K562 (cell line): ENCODE measurements at regions not wholly inside any gene's neighbourhood (a gene's known extent, or its start where the extent isn't known, plus 50 kb on each side); places are given as distances from the start of the nearest gene placed in this dataset.

Experiments used
- ATAC-seq: fragments of 200-7000 bp; cut with Tn5 transposase; 3 replicates; pipeline ENCODE4 v1.9.1; 2020; ENCODE audit warnings: moderate library complexity
- BruUV-seq: library from RNA; stranded (reverse); fragments of 400-500 nt; replicated peaks from 2 replicates; lab custom pipeline; 2021; lab: Mats Ljungman, UMichigan
- CTCF ChIA-PET: fragments of 300-600 bp; formaldehyde crosslinking; extraction: SDS; loops from one replicate; lab custom pipeline; 2021; ENCODE audit warnings: low intra/inter-chr PET ratio; lab: Yijun Ruan, JAX
- POLR2A ChIA-PET: fragments of 300-600, 350-650 bp; sonication (Branson Sonifier 250); formaldehyde crosslinking; extraction: SDS; loops from one replicate; lab custom pipeline; 2021; ENCODE audit warnings: antibody characterized with exemption, inconsistent platforms; lab: Yijun Ruan, JAX
- DNase-seq, 4 experiments: peaks; one replicate each; pipeline versions ENCODE4 v3.0.0 to v3.0.0-alpha.2; 2011 to 2018; ENCODE audit warnings: low spot score in 3 of 4, mixed read lengths in 3 of 4; ENCODE audit errors: extremely low read depth in 1 of 4
- FAIRE-seq: peaks from 2 replicates; lab custom pipeline; 2011; peaks lifted over from hg19 to GRCh38; lab: Jason Lieb, UNC
- H2AFZ ChIP-seq: 2 replicates; pipeline ENCODE4 v1.6.0; 2011; ENCODE audit warnings: low read depth, low read length, control low read depth, inconsistent platforms
- H3K27ac ChIP-seq: fragments of 200-600 bp; 3 replicates; pipeline ENCODE4 v1.8.0; 2011; ENCODE audit warnings: low read depth, mild to moderate bottlenecking, control low read depth, inconsistent platforms, low read length, moderate library complexity, mixed read lengths; ENCODE audit errors: extremely low read depth
- H3K27me3 ChIP-seq, 2 experiments: fragments of 300-600 bp in 1 of 2; 2 replicates in 1 of 2; 3 replicates in 1 of 2; pipeline versions ENCODE4 v1.6.0 to v1.8.0; 2011; ENCODE audit warnings: inconsistent platforms in 2 of 2, low read length in 2 of 2, mild to moderate bottlenecking in 1 of 2, mixed read lengths in 1 of 2, moderate library complexity in 1 of 2; ENCODE audit not compliant: control insufficient read depth in 2 of 2, insufficient read depth in 2 of 2
- H3K36me3 ChIP-seq: fragments of 300-600 bp; 3 replicates; pipeline ENCODE4 v1.8.0; 2011; ENCODE audit warnings: mild to moderate bottlenecking, low read length, inconsistent platforms; ENCODE audit not compliant: control insufficient read depth, insufficient read depth
- H3K4me1 ChIP-seq, 2 experiments: fragments of 200-600 bp in 1 of 2; replicated peaks in 1 of 2; 2 replicates in 1 of 2; 3 replicates in 1 of 2; pipeline versions ENCODE4 v1.5.1 to v1.8.0; 2011; ENCODE audit warnings: inconsistent platforms in 2 of 2, low read length in 2 of 2, mild to moderate bottlenecking in 1 of 2, mixed read lengths in 1 of 2, moderate library complexity in 1 of 2; ENCODE audit not compliant: control insufficient read depth in 2 of 2, insufficient read depth in 2 of 2
- H3K4me2 ChIP-seq: 2 replicates; pipeline ENCODE4 v1.6.1; 2011; ENCODE audit warnings: low read length, control low read depth, inconsistent platforms, mixed read lengths; ENCODE audit not compliant: insufficient read depth
- H3K4me3 ChIP-seq: fragments of 200-600 bp; sonication (generic), shearing (Covaris generic); 2 replicates; pipeline ENCODE4 v1.5.1; 2016; ENCODE audit warnings: control low read depth, inconsistent platforms
- H3K79me2 ChIP-seq: fragments of 200-600 bp; 3 replicates; pipeline ENCODE4 v1.8.0; 2011; ENCODE audit warnings: low read length, inconsistent platforms; ENCODE audit not compliant: control insufficient read depth, insufficient read depth
- H3K9ac ChIP-seq, 2 experiments: 2 replicates each; pipeline versions ENCODE4 v1.6.0 to v1.6.1; 2011; ENCODE audit warnings: low read depth in 2 of 2, low read length in 2 of 2, control low read depth in 1 of 2, inconsistent platforms in 1 of 2, mild to moderate bottlenecking in 1 of 2, mixed read lengths in 1 of 2; ENCODE audit not compliant: insufficient read depth in 1 of 2
- H3K9me1 ChIP-seq: one replicate; pipeline ENCODE4 v1.6.0; 2011; ENCODE audit warnings: inconsistent platforms, mild to moderate bottlenecking, low read length, moderate library complexity; ENCODE audit not compliant: control insufficient read depth, insufficient read depth
- H3K9me3 ChIP-seq: replicated peaks from 2 replicates; pipeline ENCODE4 v1.5.1; 2011; ENCODE audit warnings: low read depth, low read length, inconsistent platforms; ENCODE audit not compliant: control insufficient read depth, insufficient read depth
- H4K20me1 ChIP-seq: replicated peaks from 2 replicates; pipeline ENCODE4 v1.6.1; 2011; ENCODE audit warnings: low read length, inconsistent platforms, mixed read lengths; ENCODE audit not compliant: control insufficient read depth, insufficient read depth
- ERF ChIP-seq: fragments of 450-650 bp; formaldehyde crosslinking; IDR thresholded peaks from 2 replicates; pipeline ENCODE4 v1.4.0; 2020; ENCODE audit warnings: mild to moderate bottlenecking, mixed read lengths
- MCM2 ChIP-seq: fragments of 450-650 bp; IDR thresholded peaks from 2 replicates; pipeline ENCODE4 v1.6.1; 2017; ENCODE audit warnings: low read depth, mild to moderate bottlenecking
- MYBL2 ChIP-seq, 2 experiments: fragments of 450-650 bp in 1 of 2; sonication (generic) in 1 of 2; formaldehyde crosslinking in 1 of 2; IDR thresholded peaks; 2 replicates each; pipeline versions ENCODE4 v1.6.1 to v1.8.1; 2017 to 2022; ENCODE audit warnings: borderline replicate concordance in 1 of 2, inconsistent platforms in 1 of 2, low read depth in 1 of 2, mild to moderate bottlenecking in 1 of 2, missing genetic modification reagents in 1 of 2, moderate library complexity in 1 of 2
- PTBP1 ChIP-seq: fragments of 200-400 bp; formaldehyde crosslinking; IDR thresholded peaks from 2 replicates; pipeline ENCODE4 v1.6.1; 2017; ENCODE audit warnings: low read depth, low read length
- SAFB ChIP-seq: fragments of 200-400 bp; formaldehyde crosslinking; IDR thresholded peaks from 2 replicates; pipeline ENCODE4 v1.6.1; 2017; ENCODE audit warnings: low read depth, low read length, borderline replicate concordance
- SOX6 ChIP-seq: fragments of 450-650 bp; IDR thresholded peaks from 2 replicates; pipeline ENCODE4 v1.6.1; 2014; ENCODE audit warnings: mild to moderate bottlenecking
- YBX1 ChIP-seq: fragments of 450-650 bp; IDR thresholded peaks from 2 replicates; pipeline ENCODE4 v1.7.1; 2016; ENCODE audit warnings: mild to moderate bottlenecking
- WGBS: fragments of 100-300 bp; shearing (Covaris generic); methylation state at CpG from one replicate; pipeline ENCODE4 v1.1.6; 2016; ENCODE audit warnings: low coverage, mixed read lengths; ENCODE audit not compliant: insufficient coverage; ENCODE audit errors: missing lambda C conversion rate; 5-methylcytosine and 5-hydroxymethylcytosine counted together
- in situ Hi-C: fragments of 300-500 bp; cut with MboI; formaldehyde crosslinking; loops from 4 replicates; pipeline ENCODE4 v1.15.0; 2018; ENCODE audit warnings: inconsistent platforms, mixed read lengths
- intact Hi-C: fragments of 100-400 bp; cut with micrococcal nuclease; formaldehyde crosslinking; loops from 2 replicates; pipeline ENCODE4 v1.14.2; 2022
- TF ChIP-seq, protein P1 (sequence below), 2 experiments: IDR thresholded peaks in 1 of 2; conservative IDR thresholded peaks in 1 of 2; 2 replicates each; pipeline ENCODE4 v1.6.1; 2016; ENCODE audit warnings: low read depth in 2 of 2, mild to moderate bottlenecking in 1 of 2, missing compliant biosample characterization in 1 of 2, missing genetic modification characterization in 1 of 2, moderate library complexity in 1 of 2

DNA sequence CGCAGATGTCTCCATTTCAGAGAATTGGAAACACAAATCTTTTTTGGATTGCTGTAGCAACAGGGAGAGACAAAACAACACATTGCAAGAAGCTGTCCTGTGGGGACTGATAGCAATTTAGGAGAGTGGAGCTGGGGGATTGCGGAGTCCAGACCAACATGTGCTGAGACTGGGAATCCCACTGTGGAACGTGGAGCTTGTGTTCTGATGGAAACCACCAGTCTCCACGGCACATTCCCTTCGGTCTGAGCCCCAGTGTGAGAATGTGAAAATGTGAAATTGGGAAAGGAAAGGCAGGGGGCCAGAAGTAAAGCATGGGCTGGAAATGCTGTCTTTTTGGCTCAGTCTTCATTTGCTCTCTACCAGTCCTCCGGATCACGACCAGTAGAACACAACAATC is 348.8 kb upstream of the TNC start:
- H2AFZ ChIP-seq: no peak overlapping the region
- no peak overlapping the region for H3K4me2 ChIP-seq
- no peaks in the 10 kb centered on the region; the same call in 1 of the 2 replicates for H3K9me3 ChIP-seq
- no peaks in the 10 kb centered on the region for H3K79me2 ChIP-seq
- no peaks in the 10 kb centered on the region for H3K9me1 ChIP-seq
- POLR2A ChIA-PET: no interaction called here
- H3K4me1 ChIP-seq: no peaks in the 10 kb centered on the region
- TF ChIP-seq PTBP1 (no peak), YBX1 (no peak), SOX6 (no peak), SAFB (no peak), MCM2 (no peak), MYBL2 (IDR thresholded peaks at IDR 0.05; ENCODE audit: low read depth) (no peak), MYBL2 (CRISPR knock-in tag; IDR thresholded peaks at IDR 0.05; ENCODE audit: borderline replicate concordance) (no peak)
- TF ChIP-seq, all 486 proteins: peak for 0
- intact Hi-C loops: no loop called here
- no TSS peak for BruUV-seq
- CTCF ChIA-PET: no interaction called here
- in situ Hi-C loops: no loop called here
- no peaks in the 10 kb centered on the region for H3K36me3 ChIP-seq
- H3K27me3 ChIP-seq: no peaks in the 10 kb centered on the region
- FAIRE-seq: no peak
- ATAC-seq: no peak
- H4K20me1 ChIP-seq: no peaks in the 10 kb centered on the region
- H3K9ac ChIP-seq: no peak overlapping the region
- 1% methylated on average over 6 of the region's 7 CpGs for WGBS
- no peak overlapping the region for H3K27ac ChIP-seq
- DNase-seq: no peak
- no peak overlapping the region for H3K4me3 ChIP-seq

DNA sequence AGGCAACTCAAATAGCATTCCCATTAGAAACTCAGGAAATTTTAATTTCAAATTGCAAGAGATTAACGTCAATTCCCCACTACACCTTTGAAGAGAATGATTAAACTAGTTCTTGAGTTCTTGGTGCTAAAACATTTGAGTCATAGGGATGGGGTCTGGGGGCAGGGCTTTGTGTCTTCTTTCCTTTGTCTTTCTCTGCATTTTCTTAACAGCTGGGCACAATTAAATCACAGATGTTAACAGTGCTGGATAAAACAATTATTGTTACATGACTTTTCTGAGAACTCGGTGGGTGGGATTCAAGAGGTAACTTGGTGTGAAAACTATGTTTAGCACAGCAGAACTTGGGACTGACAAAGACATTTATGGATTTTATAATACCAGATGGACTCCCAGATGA is 351.9 kb upstream of the TNC start:
- Histone ChIP-seq H3K9me1 (no peaks in the 10 kb centered on the region), H3K9me3 (no peaks in the 10 kb centered on the region; the same call in 1 of the 2 replicates), H3K4me2 (no peak overlapping the region), H3K27me3 (no peaks in the 10 kb centered on the region), H3K4me1 (no peaks in the 10 kb centered on the region), H3K27ac (no peak overlapping the region), H2AFZ (no peak overlapping the region), H3K79me2 (no peaks in the 10 kb centered on the region), H3K4me3 (no peak overlapping the region), H3K9ac (no peak overlapping the region), H4K20me1 (no peaks in the 10 kb centered on the region), H3K36me3 (no peaks in the 10 kb centered on the region)
- 0% methylated on average over 2 of the region's 2 CpGs for WGBS
- ChIA-PET POLR2A (no interaction called here), CTCF (no interaction called here)
- TF ChIP-seq, protein P1, sequence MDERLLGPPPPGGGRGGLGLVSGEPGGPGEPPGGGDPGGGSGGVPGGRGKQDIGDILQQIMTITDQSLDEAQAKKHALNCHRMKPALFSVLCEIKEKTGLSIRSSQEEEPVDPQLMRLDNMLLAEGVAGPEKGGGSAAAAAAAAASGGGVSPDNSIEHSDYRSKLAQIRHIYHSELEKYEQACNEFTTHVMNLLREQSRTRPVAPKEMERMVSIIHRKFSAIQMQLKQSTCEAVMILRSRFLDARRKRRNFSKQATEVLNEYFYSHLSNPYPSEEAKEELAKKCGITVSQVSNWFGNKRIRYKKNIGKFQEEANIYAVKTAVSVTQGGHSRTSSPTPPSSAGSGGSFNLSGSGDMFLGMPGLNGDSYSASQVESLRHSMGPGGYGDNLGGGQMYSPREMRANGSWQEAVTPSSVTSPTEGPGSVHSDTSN (CRISPR knock-in tag; IDR thresholded peaks at IDR 0.05; ENCODE audit: low read depth): no peak
- TF ChIP-seq, protein P1 (tag; conservative IDR thresholded peaks at IDR 0.05; ENCODE audit: low read depth): no peak
- no peak for TF ChIP-seq ERF
- BruUV-seq: no TSS peak
- no peak for FAIRE-seq
- no peak for DNase-seq
- in situ Hi-C loops (no loop called here), intact Hi-C loops (no loop called here)
- no peak for ATAC-seq
